ENCODE measurements at regions not wholly inside any gene's neighbourhood (a gene's known extent, or its start where the extent isn't known, plus 50 kb on each side); places are given as distances from the start of the nearest gene placed in this dataset.

DNA sequence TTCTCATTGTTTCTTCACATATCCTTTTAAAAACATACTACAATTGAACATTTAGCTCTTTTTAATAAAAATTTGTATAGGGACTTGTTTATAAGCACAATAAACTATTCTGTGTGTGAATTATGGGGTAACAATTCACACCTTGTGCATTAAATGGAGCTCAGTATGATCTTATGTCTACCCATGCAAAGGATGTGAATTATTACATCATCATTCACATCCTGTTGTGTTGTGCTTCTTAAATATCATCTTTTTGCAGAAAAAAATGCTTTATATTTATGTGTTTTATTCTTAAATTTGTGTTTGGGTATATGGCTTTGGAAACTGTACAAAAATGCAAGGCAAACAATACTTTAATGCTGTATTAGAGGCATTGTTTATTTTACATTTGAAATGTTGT, 96.7 kb upstream of the PABPC4L start:
- Histone ChIP-seq H3K79me2 (no peaks in the 10 kb centered on the region), H3K9me2 (replicated peaks; ENCODE audit: insufficient read depth) (no peaks in the 10 kb centered on the region), H3K4me1 (ENCODE audit: insufficient read depth) (no peaks in the 10 kb centered on the region), H3K36me3 (replicated peaks; ENCODE audit: insufficient read depth, low read depth) (no peaks in the 10 kb centered on the region), H3K9me3 (ENCODE audit: low read depth) (no peaks in the 10 kb centered on the region), H4K20me1 (ENCODE audit: insufficient read depth, poor library complexity, severe bottlenecking) (no peaks in the 10 kb centered on the region), H2AFZ (no peak overlapping the region), H3K4me3 (no peak overlapping the region), H3K4me2 (no peak overlapping the region), H3K27me3 (no peaks in the 10 kb centered on the region), H3K27ac (no peak overlapping the region)
- TF ChIP-seq, protein P1, sequence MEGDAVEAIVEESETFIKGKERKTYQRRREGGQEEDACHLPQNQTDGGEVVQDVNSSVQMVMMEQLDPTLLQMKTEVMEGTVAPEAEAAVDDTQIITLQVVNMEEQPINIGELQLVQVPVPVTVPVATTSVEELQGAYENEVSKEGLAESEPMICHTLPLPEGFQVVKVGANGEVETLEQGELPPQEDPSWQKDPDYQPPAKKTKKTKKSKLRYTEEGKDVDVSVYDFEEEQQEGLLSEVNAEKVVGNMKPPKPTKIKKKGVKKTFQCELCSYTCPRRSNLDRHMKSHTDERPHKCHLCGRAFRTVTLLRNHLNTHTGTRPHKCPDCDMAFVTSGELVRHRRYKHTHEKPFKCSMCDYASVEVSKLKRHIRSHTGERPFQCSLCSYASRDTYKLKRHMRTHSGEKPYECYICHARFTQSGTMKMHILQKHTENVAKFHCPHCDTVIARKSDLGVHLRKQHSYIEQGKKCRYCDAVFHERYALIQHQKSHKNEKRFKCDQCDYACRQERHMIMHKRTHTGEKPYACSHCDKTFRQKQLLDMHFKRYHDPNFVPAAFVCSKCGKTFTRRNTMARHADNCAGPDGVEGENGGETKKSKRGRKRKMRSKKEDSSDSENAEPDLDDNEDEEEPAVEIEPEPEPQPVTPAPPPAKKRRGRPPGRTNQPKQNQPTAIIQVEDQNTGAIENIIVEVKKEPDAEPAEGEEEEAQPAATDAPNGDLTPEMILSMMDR (IDR thresholded peaks at IDR 0.05; ENCODE audit: poor library complexity) = no peak
- no peak for TF ChIP-seq EZH2phosphoT487 (IDR thresholded peaks at IDR 0.05; ENCODE audit: low read depth, severe bottlenecking, unreplicated experiment)
- no peak for TF ChIP-seq EZH2 (IDR thresholded peaks at IDR 0.05; ENCODE audit: borderline replicate concordance)
- DNase-seq (ENCODE audit: low spot score) = no peak

DNA sequence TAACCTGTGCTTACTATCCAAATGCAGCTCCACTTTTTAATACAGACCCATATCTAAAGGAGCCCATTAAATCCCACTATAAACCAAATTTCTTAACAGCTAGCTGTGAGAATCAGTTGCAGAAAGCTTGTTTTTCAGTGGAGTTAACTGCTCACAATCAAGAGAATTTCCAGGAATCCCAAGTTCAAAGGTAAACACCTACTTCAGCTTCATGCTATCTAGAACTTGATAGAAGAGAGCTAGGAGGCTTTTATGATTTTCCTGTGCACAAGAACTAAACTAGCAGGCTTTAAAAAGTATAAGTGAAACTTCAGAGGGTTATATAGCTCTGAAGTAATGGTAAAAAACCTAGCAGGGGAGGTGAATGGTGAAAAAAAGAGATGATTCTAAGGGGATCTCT, 96.2 kb upstream of the PABPC4L start:
- Histone ChIP-seq H3K27me3 (no peaks in the 10 kb centered on the region), H3K4me3 (no peak overlapping the region), H3K9me3 (ENCODE audit: low read depth) (no peaks in the 10 kb centered on the region), H3K27ac (no peak overlapping the region), H2AFZ (no peak overlapping the region), H3K9me2 (replicated peaks; ENCODE audit: insufficient read depth) (no peaks in the 10 kb centered on the region), H3K4me2 (no peak overlapping the region), H3K79me2 (no peaks in the 10 kb centered on the region), H4K20me1 (ENCODE audit: insufficient read depth, poor library complexity, severe bottlenecking) (no peaks in the 10 kb centered on the region), H3K36me3 (replicated peaks; ENCODE audit: insufficient read depth, low read depth) (no peaks in the 10 kb centered on the region), H3K4me1 (ENCODE audit: insufficient read depth) (no peaks in the 10 kb centered on the region)
- DNase-seq (ENCODE audit: low spot score) = no peak
- TF ChIP-seq EZH2phosphoT487 (IDR thresholded peaks at IDR 0.05; ENCODE audit: low read depth, severe bottlenecking, unreplicated experiment) = no peak
- TF ChIP-seq, protein P1 (IDR thresholded peaks at IDR 0.05; ENCODE audit: poor library complexity) = no peak
- TF ChIP-seq EZH2 (IDR thresholded peaks at IDR 0.05; ENCODE audit: borderline replicate concordance) = no peak

DNA sequence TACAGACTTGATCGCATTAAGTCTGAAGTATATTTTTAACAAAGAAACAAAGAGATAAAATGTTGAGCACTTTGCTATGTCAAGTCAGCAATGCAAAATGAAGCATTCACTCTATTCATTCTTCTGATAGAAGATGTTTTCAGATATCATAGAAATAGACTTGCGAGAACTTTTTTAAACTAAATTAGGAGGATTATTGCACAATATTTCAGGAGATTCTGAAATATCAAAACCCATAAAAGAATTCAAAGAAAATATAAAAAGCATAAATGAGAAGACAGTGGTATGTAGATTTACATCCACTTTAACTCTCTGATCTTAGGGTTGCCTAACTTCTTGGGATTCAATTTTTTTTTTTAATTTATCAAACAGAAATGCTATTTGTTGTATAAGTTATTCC, 81.1 kb upstream of the PABPC4L start:
- Histone ChIP-seq H3K36me3 (replicated peaks; ENCODE audit: insufficient read depth, low read depth) (no peaks in the 10 kb centered on the region), H3K9me2 (replicated peaks; ENCODE audit: insufficient read depth) (no peaks in the 10 kb centered on the region)
- whole genome bisulfite sequencing (ENCODE audit: low lambda C conversion rate, missing lambda C conversion rate) = 96% methylated on average over 2 of the region's 2 CpGs

More for the DNA sequence above, 81.1 kb upstream of the PABPC4L start:
- Histone ChIP-seq H2AFZ (no peak overlapping the region), H4K20me1 (ENCODE audit: insufficient read depth, poor library complexity, severe bottlenecking) (no peaks in the 10 kb centered on the region), H3K4me1 (ENCODE audit: insufficient read depth) (no peaks in the 10 kb centered on the region), H3K27ac (no peak overlapping the region), H3K4me3 (no peak overlapping the region), H3K4me2 (no peak overlapping the region), H3K79me2 (no peaks in the 10 kb centered on the region), H3K27me3 (no peaks in the 10 kb centered on the region), H3K9me3 (ENCODE audit: low read depth) (no peaks in the 10 kb centered on the region)
- no peak for DNase-seq (ENCODE audit: low spot score)
- no peak for TF ChIP-seq EZH2phosphoT487 (IDR thresholded peaks at IDR 0.05; ENCODE audit: low read depth, severe bottlenecking, unreplicated experiment)
- no peak for TF ChIP-seq EZH2 (IDR thresholded peaks at IDR 0.05; ENCODE audit: borderline replicate concordance)
- TF ChIP-seq, protein P1 (IDR thresholded peaks at IDR 0.05; ENCODE audit: poor library complexity) = no peak
